Islet precursor cell (in vitro differentiated cells): ENCODE measurements at regions not wholly inside any gene's neighbourhood (a gene's known extent, or its start where the extent isn't known, plus 50 kb on each side); places are given as distances from the start of the nearest gene placed in this dataset.

Experiments
- DNase-seq: peaks from one replicate; pipeline ENCODE4 v3.0.0-alpha.2; 2018

- DNase-seq, result no peak
Observed at GRCh38 chrX:115494161-115494560, 66.8 kb upstream of the PLS3 start.

- no peak for DNase-seq
Observed at GRCh38 chrX:115499112-115499805, 61.7 kb upstream of the PLS3 start.

- DNase-seq, result peak; percentile 81
Observed at GRCh38 chrX:115503099-115503498, 57.9 kb upstream of the PLS3 start.

- no peak for DNase-seq
Observed at GRCh38 chrX:115504167-115504566, 56.8 kb upstream of the PLS3 start.
